Tibial artery (tissue), 4 donors: ENCODE measurements at regions not wholly inside any gene's neighbourhood (a gene's known extent, or its start where the extent isn't known, plus 50 kb on each side); places are given as distances from the start of the nearest gene placed in this dataset.
"Not testable (repeated sequence)": the region's sequence is repeated elsewhere in the genome, so short reads cannot be mapped to it uniquely, and the experiment has no call there.

Experiments
- DNase-seq, 2 donors: peaks; one replicate each; pipeline ENCODE4 v3.0.0-alpha.2; 2019
- H3K27ac ChIP-seq, 2 donors: fragments of 200-600 bp; sonication (generic) in 1 of 2; 1 replicate in 1 of 2; 2 replicates in 1 of 2; pipeline ENCODE4 v1.5.1; 2018 to 2019; ENCODE audit warnings: mild to moderate bottlenecking in 1 of 2
- H3K27me3 ChIP-seq, 2 donors: fragments of 200-600 bp; sonication (generic) in 1 of 2; one replicate each; pipeline versions ENCODE4 v1.5.1 to v1.6.0; 2016 to 2019
- H3K36me3 ChIP-seq, 3 donors: fragments of 200-600 bp; sonication (generic) in 2 of 3; one replicate each; pipeline ENCODE4 v1.5.1; 2016 to 2019; ENCODE audit warnings: mild to moderate bottlenecking in 2 of 3
- H3K4me1 ChIP-seq, 4 donors: fragments of 200-600 bp; sonication (generic) in 2 of 4; 1 replicate in 3 of 4; 2 replicates in 1 of 4; pipeline ENCODE4 v1.5.1; 2016 to 2019
- H3K4me3 ChIP-seq, 2 donors: fragments of 200-600 bp; sonication (generic) in 1 of 2; 1 replicate in 1 of 2; 2 replicates in 1 of 2; pipeline ENCODE4 v1.5.1; 2018 to 2019; ENCODE audit warnings: mild to moderate bottlenecking in 2 of 2
- H3K9me3 ChIP-seq, 3 donors: fragments of 200-600 bp; sonication (generic) in 1 of 3; one replicate each; pipeline ENCODE4 v1.5.1; 2016 to 2019
- CTCF ChIP-seq, 2 experiments: fragments of 200-600 bp in 1 of 2; fragments of 450-650 bp in 1 of 2; IDR thresholded peaks; one replicate each; pipeline ENCODE4 v1.5.1; 2017 to 2019; ENCODE audit warnings: antibody characterized with exemption in 2 of 2, mild to moderate bottlenecking in 1 of 2, moderate library complexity in 1 of 2
- intact Hi-C: fragments of 100-400 bp; cut with DNase I; formaldehyde crosslinking; loops from one replicate; pipeline ENCODE4 v1.15.0; 2023; ENCODE audit warnings: low total_unique reads

- peaks cover 0 to 34% (median 18%) of the 10 kb centered on the region in 4 donors for H3K4me1 ChIP-seq
- no peak overlapping the region for H3K4me3 ChIP-seq
- H3K36me3 ChIP-seq, result no peaks in the 10 kb centered on the region
- no peak for DNase-seq
- no peaks in the 10 kb centered on the region for H3K9me3 ChIP-seq
- TF ChIP-seq CTCF (IDR thresholded peaks at IDR 0.05), result no peak
- no peaks in the 10 kb centered on the region for H3K27me3 ChIP-seq
- intact Hi-C loops, result no loop called here
- H3K27ac ChIP-seq, result peak overlapping the region; percentile 4 to 22
Observed at GRCh38 chr20:50449738-50450492, 60.3 kb upstream of the PTPN1 start.

DNA sequence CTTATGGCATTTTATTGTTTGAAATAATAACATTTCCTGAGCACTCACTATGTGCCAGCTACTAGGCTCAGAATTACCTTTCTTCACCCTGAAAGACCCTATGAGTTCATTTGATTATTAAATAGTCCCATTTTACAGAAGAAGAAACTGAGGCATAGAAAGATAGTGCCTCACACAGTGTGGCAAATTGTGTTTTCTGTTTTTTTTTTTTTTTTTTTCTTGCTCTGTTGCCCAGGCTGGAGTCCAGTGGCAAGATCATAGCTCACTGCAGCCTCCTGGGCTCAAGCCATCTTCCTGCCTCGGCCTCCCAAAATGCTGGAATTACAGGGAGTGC lies 59.7 kb upstream of the PTPN1 start:
- Histone ChIP-seq H3K27ac (peak overlapping the region; percentile 4 to 65), H3K4me1 (peaks cover 0 to 34% (median 18%) of the 10 kb centered on the region in 4 donors), H3K9me3 (no peaks in the 10 kb centered on the region), H3K27me3 (no peaks in the 10 kb centered on the region), H3K4me3 (no peak overlapping the region), H3K36me3 (no peaks in the 10 kb centered on the region)
- no peak for TF ChIP-seq CTCF (IDR thresholded peaks at IDR 0.05)
- intact Hi-C loops, result no loop called here
- DNase-seq, result no peak

DNA sequence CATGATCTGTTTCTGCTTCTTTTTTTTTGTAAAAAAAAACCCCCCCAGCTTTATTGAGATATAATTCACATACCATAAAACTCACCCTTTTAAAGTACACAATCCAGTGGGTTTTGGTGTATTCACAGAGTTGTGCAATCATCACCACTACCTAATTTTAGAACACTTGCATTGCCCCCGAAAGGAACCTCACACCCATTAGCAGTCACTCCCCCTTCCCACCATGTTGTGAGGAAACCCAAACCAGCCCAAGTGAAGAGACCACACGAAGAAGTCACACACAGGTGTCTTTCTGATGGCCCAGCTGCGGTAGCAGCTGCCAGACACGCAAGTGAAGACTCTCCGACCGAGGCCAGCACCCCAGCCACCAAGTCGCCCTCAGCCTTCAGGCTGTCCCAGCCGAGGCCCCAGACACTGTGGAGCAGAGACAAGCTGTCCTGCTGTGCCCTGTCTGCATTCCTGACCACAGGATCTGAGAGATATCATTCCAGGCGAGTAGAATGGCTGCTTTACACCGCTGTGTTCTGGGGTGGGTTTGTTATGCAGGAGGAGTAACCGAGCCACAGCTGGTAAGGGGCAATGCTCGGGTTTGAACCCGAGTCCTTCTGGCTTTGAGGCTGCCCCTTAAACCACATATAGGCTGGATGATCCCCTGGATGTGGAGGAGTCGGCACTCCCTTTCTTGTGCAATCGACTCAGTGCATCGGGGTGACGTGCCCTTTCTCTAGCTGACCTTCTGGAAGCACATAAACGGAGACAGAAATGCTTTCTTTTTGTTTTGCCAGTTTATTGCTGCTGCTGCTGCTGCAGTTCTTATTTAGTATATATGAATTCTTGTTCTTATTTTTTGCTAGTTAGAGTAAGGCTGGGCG lies 59.1 kb upstream of the PTPN1 start:
- Histone ChIP-seq H3K36me3 (no peaks in the 10 kb centered on the region), H3K4me1 (peaks cover 0 to 34% (median 18%) of the 10 kb centered on the region in 4 donors), H3K9me3 (no peaks in the 10 kb centered on the region), H3K4me3 (peak overlapping the region; percentile 8 to 31), H3K27me3 (no peaks in the 10 kb centered on the region), H3K27ac (peak overlapping the region; percentile 65 to 69)
- TF ChIP-seq CTCF (IDR thresholded peaks at IDR 0.05), result no peak
- intact Hi-C loops, result no loop called here
- peak in 1 of 2 donors; percentile 75 for DNase-seq

- intact Hi-C loops, H3K27me3 ChIP-seq, DNase-seq, H3K9me3 ChIP-seq, H3K36me3 ChIP-seq: not testable (repeated sequence)
- peaks cover 0 to 34% (median 18%) of the 10 kb centered on the region in 4 donors for H3K4me1 ChIP-seq
- peak overlapping the region in 1 of 2 donors; percentile 31 for H3K4me3 ChIP-seq
- H3K27ac ChIP-seq, result peak overlapping the region; percentile 65 to 69
Observed at GRCh38 chr20:50451792-50452425, 58.3 kb upstream of the PTPN1 start.

DNA sequence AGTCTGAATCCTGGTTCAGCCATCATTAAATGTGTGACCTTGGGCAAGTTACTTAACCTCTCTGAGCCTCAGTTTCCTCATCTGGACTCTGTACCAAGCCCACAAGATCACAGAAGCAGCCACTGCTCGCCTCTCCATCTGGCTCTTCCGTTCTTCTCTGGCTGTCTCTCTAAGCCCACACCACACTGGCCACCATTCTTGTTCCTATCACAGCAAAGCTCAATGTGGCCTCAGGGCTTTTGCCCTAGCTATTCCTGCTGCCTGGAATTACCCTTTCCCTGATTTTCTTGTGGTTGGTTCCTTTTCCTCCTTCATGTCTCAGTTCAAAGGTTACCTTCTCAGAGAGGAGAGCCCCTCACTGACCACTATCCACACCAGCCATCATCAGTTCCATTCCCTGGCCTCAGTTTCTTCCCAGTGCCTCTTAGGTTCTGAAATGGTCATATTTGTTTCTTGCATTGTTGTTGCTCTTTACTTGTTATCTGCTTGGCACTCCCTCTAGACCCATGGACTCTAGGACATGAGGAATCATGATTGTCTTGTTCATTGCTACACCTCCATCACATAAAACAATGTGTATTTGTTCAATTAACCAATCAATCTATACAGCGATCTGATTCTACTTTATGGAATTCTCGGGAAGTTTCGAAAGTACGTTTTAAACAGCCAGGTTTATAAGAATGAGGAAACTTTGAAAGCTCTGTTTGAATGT lies 56.5 kb upstream of the PTPN1 start:
- no peaks in the 10 kb centered on the region for H3K27me3 ChIP-seq
- TF ChIP-seq CTCF (IDR thresholded peaks at IDR 0.05), result no peak
- H3K9me3 ChIP-seq, result no peaks in the 10 kb centered on the region
- no peak for DNase-seq
- H3K4me3 ChIP-seq, result no peak overlapping the region
- peaks cover 0 to 32% (median 18%) of the 10 kb centered on the region in 4 donors for H3K4me1 ChIP-seq
- no peak overlapping the region for H3K27ac ChIP-seq
- intact Hi-C loops, result no loop called here
- H3K36me3 ChIP-seq, result no peaks in the 10 kb centered on the region

GRCh38 chr20:50455245-50455644 lies 54.9 kb upstream of the PTPN1 start:
- H3K36me3 ChIP-seq, H3K4me3 ChIP-seq, H3K9me3 ChIP-seq, intact Hi-C loops, H3K27me3 ChIP-seq, DNase-seq, H3K27ac ChIP-seq: not testable (repeated sequence)
- H3K4me1 ChIP-seq, result peaks cover 0 to 19% (median 14%) of the 10 kb centered on the region in 4 donors
